Smooth muscle cell (in vitro differentiated cells): ENCODE measurements at regions not wholly inside any gene's neighbourhood (a gene's known extent, or its start where the extent isn't known, plus 50 kb on each side); places are given as distances from the start of the nearest gene placed in this dataset.
A peak's percentile ranks its signal among the peaks of the same experiment; 100 is the strongest.

Experiments used
- DNase-seq: peaks from one replicate; lab custom pipeline; 2025; ENCODE audit not compliant: unreplicated experiment; lab: John Stamatoyannopoulos, UW
- H2AFZ ChIP-seq: fragments of 200-600 bp; sonication (generic); 2 replicates; pipeline ENCODE4 v1.6.0; 2016; ENCODE audit warnings: antibody characterized with exemption, low read depth, mild to moderate bottlenecking
- H3F3A ChIP-seq: fragments of 200-600 bp; sonication (generic); 2 replicates; pipeline ENCODE4 v1.6.0; 2017; ENCODE audit warnings: antibody characterized with exemption, low read depth
- H3K27ac ChIP-seq: fragments of 200-600 bp; sonication (generic); 2 replicates; pipeline ENCODE4 v1.5.1; 2016; ENCODE audit warnings: low read depth, mild to moderate bottlenecking
- H3K27me3 ChIP-seq: fragments of 200-600 bp; sonication (generic); 2 replicates; pipeline ENCODE4 v1.6.1; 2016; ENCODE audit warnings: low read depth, mild to moderate bottlenecking
- H3K36me3 ChIP-seq: fragments of 200-600 bp; sonication (generic); 2 replicates; pipeline ENCODE4 v1.5.1; 2016; ENCODE audit warnings: low read depth
- H3K4me1 ChIP-seq: fragments of 200-600 bp; sonication (generic); 2 replicates; pipeline ENCODE4 v1.5.1; 2016; ENCODE audit warnings: low read depth
- H3K4me2 ChIP-seq: fragments of 200-600 bp; sonication (generic); 2 replicates; pipeline ENCODE4 v1.6.0; 2016; ENCODE audit warnings: mild to moderate bottlenecking
- H3K4me3 ChIP-seq: fragments of 200-600 bp; sonication (generic); 2 replicates; pipeline ENCODE4 v1.5.1; 2016; ENCODE audit warnings: mild to moderate bottlenecking
- H3K79me2 ChIP-seq: fragments of 200-600 bp; sonication (generic); 2 replicates; pipeline ENCODE4 v1.6.0; 2016; ENCODE audit warnings: low read depth, mild to moderate bottlenecking
- H3K9ac ChIP-seq: fragments of 200-600 bp; sonication (generic); 2 replicates; pipeline ENCODE4 v1.6.0; 2016; ENCODE audit warnings: low read depth
- H3K9me3 ChIP-seq: fragments of 200-600 bp; sonication (generic); replicated peaks from 2 replicates; pipeline ENCODE4 v1.5.1; 2016; ENCODE audit warnings: low read depth
- H4K20me1 ChIP-seq: fragments of 200-600 bp; sonication (generic); 2 replicates; pipeline ENCODE4 v1.6.0; 2016; ENCODE audit warnings: low read depth
- WGBS: methylation state at CpG from one replicate; pipeline ENCODE4 v1.1.7; 2016; ENCODE audit warnings: low lambda C conversion rate; 5-methylcytosine and 5-hydroxymethylcytosine counted together
- TF ChIP-seq, protein P1 (sequence below): fragments of 200-600 bp; sonication (generic); IDR thresholded peaks from 2 replicates; pipeline ENCODE4 v1.5.1; 2017; ENCODE audit warnings: borderline replicate concordance, mild to moderate bottlenecking, antibody characterized with exemption; ENCODE audit not compliant: insufficient read depth, poor library complexity, severe bottlenecking

DNA sequence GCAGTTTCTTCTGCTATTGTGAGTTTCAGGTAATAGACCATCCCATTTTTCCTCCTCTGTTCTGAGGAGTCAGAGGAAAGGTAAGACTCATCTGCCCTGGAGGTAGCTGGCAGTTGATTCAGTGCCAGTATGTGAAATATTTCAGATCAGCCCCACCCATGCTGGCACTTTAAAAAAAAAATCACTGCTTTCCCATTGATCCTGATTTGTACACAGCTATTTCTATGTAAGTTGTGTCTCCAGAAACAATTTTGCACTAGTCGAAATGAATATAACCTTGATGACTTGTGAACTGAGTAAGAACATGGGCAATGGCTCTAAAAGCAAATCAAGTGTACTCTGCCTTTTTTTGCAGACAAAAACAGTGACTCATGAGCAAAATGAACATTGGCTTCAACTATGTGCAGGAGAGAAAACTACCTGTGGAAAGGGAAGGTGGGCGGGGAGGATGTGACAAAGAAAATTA, 82.0 kb upstream of the OR5AK2 start:
- Histone ChIP-seq H3K4me3 (no peak overlapping the region), H3K9me3 (no peaks in the 10 kb centered on the region), H3K79me2 (no peaks in the 10 kb centered on the region), H3K4me1 (peaks cover 12% of the 10 kb centered on the region), H4K20me1 (no peaks in the 10 kb centered on the region), H3K36me3 (no peaks in the 10 kb centered on the region), H3K27me3 (no peaks in the 10 kb centered on the region), H2AFZ (no peak overlapping the region), H3K4me2 (peak overlapping the region; percentile 31), H3K27ac (peak overlapping the region; percentile 78), H3K9ac (peak overlapping the region; percentile 11), H3F3A (peaks cover 9% of the 10 kb centered on the region)
- DNase-seq: no peak
- TF ChIP-seq, protein P1, sequence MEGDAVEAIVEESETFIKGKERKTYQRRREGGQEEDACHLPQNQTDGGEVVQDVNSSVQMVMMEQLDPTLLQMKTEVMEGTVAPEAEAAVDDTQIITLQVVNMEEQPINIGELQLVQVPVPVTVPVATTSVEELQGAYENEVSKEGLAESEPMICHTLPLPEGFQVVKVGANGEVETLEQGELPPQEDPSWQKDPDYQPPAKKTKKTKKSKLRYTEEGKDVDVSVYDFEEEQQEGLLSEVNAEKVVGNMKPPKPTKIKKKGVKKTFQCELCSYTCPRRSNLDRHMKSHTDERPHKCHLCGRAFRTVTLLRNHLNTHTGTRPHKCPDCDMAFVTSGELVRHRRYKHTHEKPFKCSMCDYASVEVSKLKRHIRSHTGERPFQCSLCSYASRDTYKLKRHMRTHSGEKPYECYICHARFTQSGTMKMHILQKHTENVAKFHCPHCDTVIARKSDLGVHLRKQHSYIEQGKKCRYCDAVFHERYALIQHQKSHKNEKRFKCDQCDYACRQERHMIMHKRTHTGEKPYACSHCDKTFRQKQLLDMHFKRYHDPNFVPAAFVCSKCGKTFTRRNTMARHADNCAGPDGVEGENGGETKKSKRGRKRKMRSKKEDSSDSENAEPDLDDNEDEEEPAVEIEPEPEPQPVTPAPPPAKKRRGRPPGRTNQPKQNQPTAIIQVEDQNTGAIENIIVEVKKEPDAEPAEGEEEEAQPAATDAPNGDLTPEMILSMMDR: no peak
- WGBS: 83% methylated on average over 2 of the region's 2 CpGs

DNA sequence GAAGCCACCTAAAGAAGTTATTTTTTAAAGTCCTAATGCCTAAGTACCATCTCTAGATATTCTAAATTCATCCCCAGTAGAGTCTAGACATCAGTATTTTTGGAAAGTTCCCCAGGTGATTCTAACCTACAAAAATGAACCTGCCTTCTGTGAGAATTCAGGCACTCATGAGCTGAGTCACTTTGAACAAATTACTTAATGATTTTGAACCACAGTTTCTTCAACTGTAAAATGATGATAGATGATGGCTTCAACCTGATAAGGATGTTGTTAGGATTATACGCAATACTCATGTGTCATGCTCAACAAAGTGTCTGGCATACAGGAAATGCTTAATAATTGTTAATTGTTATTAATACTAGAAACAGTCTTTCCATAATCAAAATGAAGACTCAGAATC, 82.8 kb upstream of the OR5AK2 start:
- Histone ChIP-seq H3K9me3 (no peaks in the 10 kb centered on the region), H2AFZ (no peak overlapping the region), H3K9ac (peak overlapping the region; percentile 11), H3K4me2 (no peak overlapping the region), H4K20me1 (no peaks in the 10 kb centered on the region), H3K27ac (peak overlapping the region; percentile 78), H3F3A (peaks cover under 1% of the 10 kb centered on the region), H3K4me3 (no peak overlapping the region), H3K27me3 (no peaks in the 10 kb centered on the region), H3K79me2 (no peaks in the 10 kb centered on the region), H3K36me3 (no peaks in the 10 kb centered on the region), H3K4me1 (peaks cover 5% of the 10 kb centered on the region)
- TF ChIP-seq, protein P1: no peak
- WGBS: 71% methylated on average over 1 of the region's 1 CpG
- DNase-seq: no peak

DNA sequence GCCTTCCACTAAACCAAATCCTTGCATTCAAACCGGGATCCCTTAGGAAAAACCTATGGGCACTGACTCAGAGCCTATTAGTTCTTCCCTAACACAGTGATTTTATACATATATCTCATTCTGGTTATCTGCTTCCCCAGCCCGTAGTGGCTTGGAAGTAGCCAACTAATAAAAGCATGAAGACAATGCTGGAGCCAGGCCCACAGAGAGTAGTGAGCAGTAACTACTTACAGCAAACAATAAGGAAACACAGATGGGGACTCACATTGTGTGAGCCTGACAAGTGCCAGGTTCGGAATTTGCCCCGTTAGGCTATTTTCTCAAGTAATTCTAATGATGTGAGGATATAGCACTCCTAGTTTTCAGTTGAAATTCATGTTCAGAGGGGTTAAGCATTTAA, 83.3 kb upstream of the OR5AK2 start:
- Histone ChIP-seq H3K9me3 (no peaks in the 10 kb centered on the region), H2AFZ (no peak overlapping the region), H3K4me2 (no peak overlapping the region), H3K4me1 (peaks cover 2% of the 10 kb centered on the region), H3K4me3 (no peak overlapping the region), H3K36me3 (no peaks in the 10 kb centered on the region), H3K27ac (peak overlapping the region; percentile 17), H3K9ac (no peak overlapping the region), H4K20me1 (no peaks in the 10 kb centered on the region), H3F3A (no peaks in the 10 kb centered on the region), H3K27me3 (no peaks in the 10 kb centered on the region), H3K79me2 (no peaks in the 10 kb centered on the region)
- 73% methylated on average over 4 of the region's 4 CpGs for WGBS
- TF ChIP-seq, protein P1: no peak
- no peak for DNase-seq

DNA sequence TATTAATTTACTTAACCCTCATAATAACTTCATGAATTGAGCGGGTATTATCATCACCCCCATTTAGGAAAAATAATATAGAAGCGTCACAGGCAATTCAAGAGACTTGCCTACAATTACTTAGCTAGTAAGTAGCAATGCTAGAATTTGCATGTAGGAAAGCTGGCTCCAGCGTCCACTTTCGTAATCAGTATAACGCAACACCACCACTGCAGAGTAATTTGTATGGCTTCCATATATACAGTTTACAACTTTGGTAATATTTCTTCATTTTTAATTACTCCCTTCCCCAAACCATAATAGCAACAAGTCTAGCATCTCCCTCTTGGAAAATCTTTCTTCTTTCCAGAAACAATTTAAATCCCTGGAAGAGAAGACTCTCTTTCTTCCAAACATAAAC, 89.9 kb upstream of the OR5AK2 start:
- no peak for DNase-seq
- Histone ChIP-seq H3K9me3 (no peaks in the 10 kb centered on the region), H3K27ac (no peak overlapping the region), H3K79me2 (no peaks in the 10 kb centered on the region), H3K36me3 (no peaks in the 10 kb centered on the region), H4K20me1 (no peaks in the 10 kb centered on the region), H3K27me3 (no peaks in the 10 kb centered on the region), H3K4me3 (no peak overlapping the region), H3K4me2 (no peak overlapping the region), H3K4me1 (no peaks in the 10 kb centered on the region), H3K9ac (no peak overlapping the region), H2AFZ (no peak overlapping the region), H3F3A (no peaks in the 10 kb centered on the region)
- 90% methylated on average over 5 of the region's 5 CpGs for WGBS
- TF ChIP-seq, protein P1: no peak
